Endothelial cell of umbilical vein (primary cell): ENCODE measurements at regions not wholly inside any gene's neighbourhood (a gene's known extent, or its start where the extent isn't known, plus 50 kb on each side); places are given as distances from the start of the nearest gene placed in this dataset.

Source experiments
- BruUV-seq: library from RNA; stranded (reverse); fragments of 400-500 nt; replicated peaks from 2 replicates; lab custom pipeline; 2021; lab: Mats Ljungman, UMichigan
- CTCF ChIA-PET: fragments of 300-600, 350-600 bp; sonication (Branson Sonifier 250); formaldehyde crosslinking; loops from one replicate; lab custom pipeline; 2021; ENCODE audit warnings: antibody characterized with exemption, inconsistent platforms; lab: Charles Lee
- POLR2A ChIA-PET: fragments of 300-600, 350-600 bp; sonication (Branson Sonifier 250); formaldehyde crosslinking; loops from one replicate; lab custom pipeline; 2021; ENCODE audit warnings: antibody characterized with exemption, inconsistent platforms; lab: Charles Lee
- DNase-seq: peaks from one replicate; pipeline ENCODE4 v3.0.0-alpha.2; 2011; ENCODE audit warnings: low read depth, low spot score
- FAIRE-seq: peaks from 2 replicates; lab custom pipeline; 2011; peaks lifted over from hg19 to GRCh38; lab: Jason Lieb, UNC
- H2AFZ ChIP-seq: 2 replicates; pipeline ENCODE4 v1.6.0; 2012; ENCODE audit warnings: low read depth, low read length, control low read depth, inconsistent platforms
- H3K27ac ChIP-seq: 2 replicates; pipeline ENCODE4 v1.5.1; 2011; ENCODE audit warnings: low read depth, mild to moderate bottlenecking, control low read depth, low read length, moderate library complexity; ENCODE audit not compliant: insufficient read depth
- H3K27me3 ChIP-seq, 2 experiments: 2 replicates each; pipeline versions ENCODE4 v1.6.0 to v1.6.1; 2011; ENCODE audit warnings: low read length in 2 of 2, mixed read lengths in 1 of 2; ENCODE audit not compliant: control insufficient read depth in 2 of 2, insufficient read depth in 2 of 2
- H3K36me3 ChIP-seq, 2 experiments: 2 replicates in 1 of 2; 3 replicates in 1 of 2; pipeline ENCODE4 v1.5.1; 2011; ENCODE audit warnings: low read length in 2 of 2, mild to moderate bottlenecking in 1 of 2, moderate library complexity in 1 of 2; ENCODE audit not compliant: control insufficient read depth in 2 of 2, insufficient read depth in 2 of 2; ENCODE audit errors: extremely low read depth in 1 of 2
- H3K4me1 ChIP-seq: 3 replicates; pipeline ENCODE4 v1.5.1; 2011; ENCODE audit warnings: mild to moderate bottlenecking, low read length; ENCODE audit not compliant: control insufficient read depth, insufficient read depth; ENCODE audit errors: extremely low read depth
- H3K4me2 ChIP-seq: 2 replicates; pipeline ENCODE4 v1.6.1; 2011; ENCODE audit warnings: low read length, control low read depth, mixed read lengths; ENCODE audit not compliant: insufficient read depth
- H3K4me3 ChIP-seq, 3 experiments: fragments of 200-600 bp in 1 of 3; sonication (generic), shearing (Covaris generic) in 1 of 3; replicated peaks in 1 of 3; 2 replicates each; pipeline ENCODE4 v1.5.1; 2011 to 2016; ENCODE audit warnings: control low read depth in 3 of 3, low read length in 3 of 3, mild to moderate bottlenecking in 2 of 3, inconsistent platforms in 1 of 3, low read depth in 1 of 3, moderate library complexity in 1 of 3; ENCODE audit not compliant: insufficient read depth in 1 of 3
- H3K79me2 ChIP-seq: 2 replicates; pipeline ENCODE4 v1.6.0; 2012; ENCODE audit warnings: low read length, inconsistent platforms; ENCODE audit not compliant: control insufficient read depth, insufficient read depth
- H3K9ac ChIP-seq: replicated peaks from 2 replicates; pipeline ENCODE3; 2011; ENCODE audit warnings: low read length, control low read depth; ENCODE audit not compliant: insufficient read depth; ENCODE audit errors: extremely low read depth
- H3K9me1 ChIP-seq: replicated peaks from 3 replicates; pipeline ENCODE4 v1.6.0; 2011; ENCODE audit warnings: mild to moderate bottlenecking, low read length; ENCODE audit not compliant: control insufficient read depth, insufficient read depth; ENCODE audit errors: extremely low read depth
- H3K9me3 ChIP-seq: replicated peaks from 2 replicates; pipeline ENCODE4 v1.5.1; 2012; ENCODE audit warnings: low read length, inconsistent platforms; ENCODE audit not compliant: control insufficient read depth, insufficient read depth
- H4K20me1 ChIP-seq: replicated peaks from 2 replicates; pipeline ENCODE3; 2011; ENCODE audit warnings: mild to moderate bottlenecking, low read length; ENCODE audit not compliant: control insufficient read depth, insufficient read depth; ENCODE audit errors: extremely low read depth
- EZH2 ChIP-seq: IDR thresholded peaks from 2 replicates; pipeline ENCODE4 v1.6.1; 2012; ENCODE audit warnings: borderline replicate concordance, low read depth, mild to moderate bottlenecking, moderate library complexity, low read length, inconsistent platforms; ENCODE audit not compliant: severe bottlenecking
- FOS ChIP-seq: IDR thresholded peaks from 2 replicates; pipeline ENCODE4 v1.6.1; 2011; ENCODE audit warnings: mild to moderate bottlenecking, low read length, moderate library complexity, borderline replicate concordance; ENCODE audit not compliant: insufficient read depth
- GATA2 ChIP-seq: IDR thresholded peaks from 2 replicates; pipeline ENCODE4 v1.7.0; 2011; ENCODE audit warnings: low read depth, mild to moderate bottlenecking, moderate library complexity, mixed read lengths, low read length; ENCODE audit not compliant: insufficient read length, insufficient read depth
- JUN ChIP-seq: IDR thresholded peaks from 2 replicates; pipeline ENCODE4 v1.6.1; 2011; ENCODE audit warnings: borderline replicate concordance, low read depth; ENCODE audit not compliant: insufficient read length, insufficient read depth
- POLR2AphosphoS5 ChIP-seq: IDR thresholded peaks from 2 replicates; pipeline ENCODE4 v1.6.1; 2012; ENCODE audit warnings: low read depth, mild to moderate bottlenecking, control low read depth, low read length, moderate library complexity; ENCODE audit not compliant: insufficient read depth
- dilution Hi-C: fragments of 300-500 bp; cut with MboI; formaldehyde crosslinking; loops from one replicate; pipeline ENCODE4 v1.15.0; 2019; ENCODE audit warnings: low sequenced_read_pairs; ENCODE audit not compliant: extremely low pct_ligation_motif_present
- intact Hi-C: fragments of 100-400 bp; cut with micrococcal nuclease; formaldehyde crosslinking; loops from one replicate; pipeline ENCODE4 v1.10.0; 2022

DNA sequence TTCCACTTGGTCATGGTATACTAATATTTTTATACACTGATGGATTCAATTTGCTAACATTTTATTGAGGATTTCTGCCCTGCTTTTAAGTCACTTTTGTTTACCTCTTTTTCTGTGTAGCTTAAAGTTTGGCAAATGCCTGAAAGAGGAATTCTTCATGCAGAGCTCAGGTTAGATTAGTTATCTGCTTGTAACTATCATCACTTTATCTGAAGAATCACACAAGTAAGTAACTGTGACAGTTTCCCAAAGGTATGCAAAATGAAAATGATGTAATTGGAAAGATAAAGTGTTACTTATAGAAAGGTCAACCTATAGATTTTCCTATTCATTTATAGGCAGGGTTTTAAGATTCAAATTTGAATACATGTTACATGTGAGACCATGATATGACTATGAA is 188.8 kb upstream of the ACTBL2 start:
- no peaks in the 10 kb centered on the region for H4K20me1 ChIP-seq
- BruUV-seq: no TSS peak
- no peak for DNase-seq

DNA sequence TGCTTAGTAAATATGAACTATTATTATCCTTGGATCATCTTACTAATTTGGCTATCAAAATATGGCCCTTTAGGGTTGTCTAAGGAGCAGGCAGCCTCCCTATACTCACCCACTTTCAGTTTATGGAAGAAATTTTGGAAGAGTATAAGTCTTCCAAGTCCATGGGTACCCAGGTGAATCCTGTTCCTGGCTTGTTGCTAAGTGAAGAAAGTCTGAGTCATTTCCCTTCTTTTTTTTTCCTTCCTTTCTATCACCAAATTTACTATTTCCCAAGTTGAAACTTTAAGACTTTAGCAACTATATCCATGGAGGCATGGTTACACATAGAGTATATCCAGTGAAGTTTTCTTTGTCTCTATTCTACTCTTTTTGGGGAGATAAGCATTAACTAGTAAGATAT is 184.0 kb upstream of the ACTBL2 start:
- Histone ChIP-seq H3K27ac (peak overlapping the region; percentile 22), H4K20me1 (no peaks in the 10 kb centered on the region), H3K27me3 (no peaks in the 10 kb centered on the region), H2AFZ (no peak overlapping the region), H3K79me2 (no peaks in the 10 kb centered on the region), H3K4me3 (no peak overlapping the region), H3K9me3 (no peaks in the 10 kb centered on the region), H3K4me2 (peak overlapping the region; percentile 59), H3K36me3 (no peaks in the 10 kb centered on the region), H3K9me1 (no peaks in the 10 kb centered on the region), H3K9ac (no peak overlapping the region), H3K4me1 (peaks cover 13% of the 10 kb centered on the region)
- no TSS peak for BruUV-seq
- FAIRE-seq (peak; percentile 63), DNase-seq (peak; percentile 80)
- POLR2A ChIA-PET: no interaction called here
- CTCF ChIA-PET: interaction anchor here (1.0 to 3.1 kb wide), 5 partner anchors 9 to 369 kb away, joined by 3 to 16 read pairs (median 5); no protein-coding TSS in a partner anchor
- TF ChIP-seq FOS: peak; percentile 62
- TF ChIP-seq JUN: peak; percentile 64
- no peak for TF ChIP-seq EZH2
- intact Hi-C loops (no loop called here), dilution Hi-C loops (no loop called here)

More for the DNA sequence above, 188.8 kb upstream of the ACTBL2 start:
- no peak overlapping the region for H3K9ac ChIP-seq
- TF ChIP-seq GATA2 (no peak), POLR2AphosphoS5 (no peak)
- no peaks in the 10 kb centered on the region for H3K9me1 ChIP-seq
- H3K4me2 ChIP-seq: no peak overlapping the region
- intact Hi-C loops (no loop called here), dilution Hi-C loops (no loop called here)
- no peak for FAIRE-seq
- POLR2A ChIA-PET: no interaction called here
- H3K4me3 ChIP-seq: no peak overlapping the region
- no peaks in the 10 kb centered on the region for H3K79me2 ChIP-seq
- no peak overlapping the region for H2AFZ ChIP-seq
- H3K27me3 ChIP-seq: no peaks in the 10 kb centered on the region
- no peaks in the 10 kb centered on the region for H3K36me3 ChIP-seq
- no peak overlapping the region for H3K27ac ChIP-seq
- CTCF ChIA-PET: interaction anchor here (3.3 kb wide), 1 partner anchor 21 kb away, joined by 15 read pairs; no protein-coding TSS in a partner anchor
- peaks cover 9% of the 10 kb centered on the region for H3K4me1 ChIP-seq
- no peaks in the 10 kb centered on the region for H3K9me3 ChIP-seq
